ENCODE measurements at regions not wholly inside any gene's neighbourhood (a gene's known extent, or its start where the extent isn't known, plus 50 kb on each side); places are given as distances from the start of the nearest gene placed in this dataset.

DNA sequence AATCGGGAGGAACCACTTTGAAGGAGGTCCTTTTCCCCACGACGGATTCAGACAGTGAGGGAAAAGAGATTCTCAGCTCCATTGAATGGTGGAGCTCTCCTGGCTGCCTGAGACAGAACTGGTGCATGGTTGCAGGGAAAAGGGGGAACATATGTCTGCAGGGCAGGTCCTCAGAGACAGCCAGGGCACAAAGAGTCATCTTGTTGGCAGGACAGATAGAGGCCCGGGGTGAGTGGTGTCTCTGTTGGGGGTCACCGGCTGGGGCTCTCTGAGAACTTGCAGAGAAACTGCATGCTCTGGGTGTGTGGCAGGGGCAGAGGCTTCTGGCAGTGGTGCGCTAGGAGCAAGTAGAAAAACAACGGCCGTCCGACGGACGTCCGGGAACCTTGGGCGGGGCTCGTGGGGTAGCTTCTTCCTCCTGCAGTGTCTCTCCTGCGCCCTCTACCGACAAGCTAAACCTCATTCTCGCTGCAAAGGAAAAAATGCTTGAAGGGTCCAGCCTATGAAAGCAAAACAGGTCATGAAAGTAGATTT is 94.3 kb downstream of the CDCA7 start:
- no peaks in the 10 kb centered on the region for H3K23me2 ChIP-seq (ENCODE audit: insufficient read length, low read depth, low read length, poor library complexity, severe bottlenecking)
- no peak overlapping the region for H3K18ac ChIP-seq (ENCODE audit: insufficient read length, low read depth, low read length)
- no peak overlapping the region for H2AK5ac ChIP-seq (ENCODE audit: insufficient read length, low read length)
- H3K14ac ChIP-seq (ENCODE audit: insufficient read depth, low read length) = no peak overlapping the region
- H3K79me1 ChIP-seq (ENCODE audit: insufficient read depth, low read depth, low read length, poor library complexity, severe bottlenecking) = no peaks in the 10 kb centered on the region
- H2BK5ac ChIP-seq (ENCODE audit: insufficient read length, low read length) = no peak overlapping the region
- no peaks in the 10 kb centered on the region for H3K9me3 ChIP-seq (ENCODE audit: control insufficient read depth, low read depth, low read length)
- H3K4me1 Mint-ChIP-seq = peaks cover 18 to 30% of the 10 kb centered on the region in 2 experiments
- peak overlapping the region in 1 of 3 experiments; percentile 93; a peak in 2 of 7 replicates for H3K27ac Mint-ChIP-seq
- H3K4ac ChIP-seq (ENCODE audit: low read depth, low read length) = no peak overlapping the region
- H3K27me3 ChIP-seq (ENCODE audit: insufficient read depth, low read length) = no peaks in the 10 kb centered on the region
- no peak overlapping the region for H2BK12ac ChIP-seq (ENCODE audit: insufficient read length, low read depth, low read length)
- DNase-seq = peak; percentile 95
- no peak overlapping the region for H3K9ac ChIP-seq (ENCODE audit: extremely low read depth, insufficient read length, low read length)
- H3K56ac ChIP-seq (ENCODE audit: insufficient read length, low read depth, low read length) = no peak overlapping the region
- H3K4me3 Mint-ChIP-seq = peak overlapping the region; percentile 49 to 57; a peak in 4 of 5 replicates
- TF ChIP-seq, protein P1, sequence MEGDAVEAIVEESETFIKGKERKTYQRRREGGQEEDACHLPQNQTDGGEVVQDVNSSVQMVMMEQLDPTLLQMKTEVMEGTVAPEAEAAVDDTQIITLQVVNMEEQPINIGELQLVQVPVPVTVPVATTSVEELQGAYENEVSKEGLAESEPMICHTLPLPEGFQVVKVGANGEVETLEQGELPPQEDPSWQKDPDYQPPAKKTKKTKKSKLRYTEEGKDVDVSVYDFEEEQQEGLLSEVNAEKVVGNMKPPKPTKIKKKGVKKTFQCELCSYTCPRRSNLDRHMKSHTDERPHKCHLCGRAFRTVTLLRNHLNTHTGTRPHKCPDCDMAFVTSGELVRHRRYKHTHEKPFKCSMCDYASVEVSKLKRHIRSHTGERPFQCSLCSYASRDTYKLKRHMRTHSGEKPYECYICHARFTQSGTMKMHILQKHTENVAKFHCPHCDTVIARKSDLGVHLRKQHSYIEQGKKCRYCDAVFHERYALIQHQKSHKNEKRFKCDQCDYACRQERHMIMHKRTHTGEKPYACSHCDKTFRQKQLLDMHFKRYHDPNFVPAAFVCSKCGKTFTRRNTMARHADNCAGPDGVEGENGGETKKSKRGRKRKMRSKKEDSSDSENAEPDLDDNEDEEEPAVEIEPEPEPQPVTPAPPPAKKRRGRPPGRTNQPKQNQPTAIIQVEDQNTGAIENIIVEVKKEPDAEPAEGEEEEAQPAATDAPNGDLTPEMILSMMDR (conservative IDR thresholded peaks at IDR 0.05) = peak; percentile 87
- peaks cover 4% of the 10 kb centered on the region for H3K27me3 Mint-ChIP-seq (ENCODE audit: low read depth)
- H4K5ac ChIP-seq (ENCODE audit: insufficient read length, low read depth, low read length) = no peak overlapping the region
- H4K20me1 ChIP-seq (ENCODE audit: control insufficient read depth, insufficient read depth, insufficient read length) = no peaks in the 10 kb centered on the region
- no peak overlapping the region for H2BK20ac ChIP-seq (ENCODE audit: low read depth, low read length, poor library complexity, severe bottlenecking)
- WGBS (ENCODE audit: extremely low coverage, insufficient read length, low lambda C conversion rate) = no CpG with 5 or more reads among the region's 17 CpGs
- no peaks in the 10 kb centered on the region for H3K9me3 Mint-ChIP-seq
- no peaks in the 10 kb centered on the region for H3K36me3 Mint-ChIP-seq (ENCODE audit: insufficient read depth in 1 of 3, low read depth in 3 of 3)
- no peak overlapping the region for H4K8ac ChIP-seq (replicated peaks; ENCODE audit: insufficient read length, low read depth, low read length)
- peak overlapping the region; percentile 54 for H3K4me2 ChIP-seq (ENCODE audit: insufficient read depth, insufficient read length, low read length)
- H2BK15ac ChIP-seq (ENCODE audit: low read depth, low read length) = no peak overlapping the region
- H2BK120ac ChIP-seq (ENCODE audit: low read depth, low read length, poor library complexity, severe bottlenecking) = no peak overlapping the region
- no peaks in the 10 kb centered on the region for H3K79me2 ChIP-seq (ENCODE audit: insufficient read depth, low read length)
- H4K91ac ChIP-seq (ENCODE audit: insufficient read length, low read depth, low read length) = no peak overlapping the region
- H2AFZ ChIP-seq (ENCODE audit: low read length) = peak overlapping the region; percentile 32
- H3K27ac ChIP-seq (ENCODE audit: insufficient read length, low read depth, low read length) = no peak overlapping the region
- no peak overlapping the region for H3K23ac ChIP-seq (ENCODE audit: insufficient read length, low read depth, low read length)
- no peaks in the 10 kb centered on the region for H3K4me1 ChIP-seq (ENCODE audit: insufficient read depth, low read length)
- no peak overlapping the region for H3T11ph ChIP-seq (ENCODE audit: low read length)
